Small intestine (tissue), 7 donors: ENCODE measurements at regions not wholly inside any gene's neighbourhood (a gene's known extent, or its start where the extent isn't known, plus 50 kb on each side); places are given as distances from the start of the nearest gene placed in this dataset.

ENCODE experiments used
- DNase-seq, 2 donors: peaks; one replicate each; pipeline versions ENCODE4 v3.0.0 to v3.0.0-alpha.2; 2013
- FAIRE-seq: peaks from 2 replicates; lab custom pipeline; 2012; peaks lifted over from hg19 to GRCh38; lab: Jason Lieb, UNC
- H3K27ac ChIP-seq, 3 donors: one replicate each; pipeline ENCODE4 v1.5.1; 2013; ENCODE audit warnings: low read length in 2 of 3, mild to moderate bottlenecking in 2 of 3, control low read depth in 1 of 3, inconsistent platforms in 1 of 3, low read depth in 1 of 3, moderate library complexity in 1 of 3
- H3K27me3 ChIP-seq, 3 donors: one replicate each; pipeline ENCODE4 v1.6.1; 2013; ENCODE audit warnings: low read length in 3 of 3, inconsistent platforms in 1 of 3; ENCODE audit not compliant: control insufficient read depth in 3 of 3, insufficient read depth in 3 of 3
- H3K36me3 ChIP-seq, 3 donors: one replicate each; pipeline ENCODE4 v1.6.1; 2013; ENCODE audit warnings: low read length in 3 of 3, inconsistent platforms in 1 of 3, low read depth in 1 of 3, mild to moderate bottlenecking in 1 of 3, moderate library complexity in 1 of 3; ENCODE audit not compliant: control insufficient read depth in 3 of 3, insufficient read depth in 2 of 3
- H3K4me1 ChIP-seq, 3 donors: one replicate each; pipeline ENCODE4 v1.6.1; 2013; ENCODE audit warnings: low read length in 2 of 3, inconsistent platforms in 1 of 3, low read depth in 1 of 3, mild to moderate bottlenecking in 1 of 3, moderate library complexity in 1 of 3; ENCODE audit not compliant: control insufficient read depth in 3 of 3, insufficient read depth in 2 of 3
- H3K4me3 ChIP-seq, 3 donors: one replicate each; pipeline ENCODE4 v1.5.1; 2013; ENCODE audit warnings: low read length in 3 of 3, control low read depth in 1 of 3, inconsistent platforms in 1 of 3, low read depth in 1 of 3, mild to moderate bottlenecking in 1 of 3, moderate library complexity in 1 of 3
- H3K9me3 ChIP-seq, 2 donors: one replicate each; pipeline ENCODE4 v1.6.1; 2013; ENCODE audit warnings: low read depth in 1 of 2, low read length in 1 of 2; ENCODE audit not compliant: control insufficient read depth in 2 of 2, insufficient read depth in 1 of 2
- WGBS, 3 donors: extraction: QIAGEN DNeasy Blood & Tissue Kit; methylation state at CpG; one replicate each; pipeline ENCODE4 v1.1.7; 2013; 5-methylcytosine and 5-hydroxymethylcytosine counted together
- donor health status: healthy with polysubstance abuse.
- donor health status: control.
- donor health status: control.
- donor health status: Bipolar disorder and iron deficiency.
- donor health status: healthy.

GRCh38 chr4:89398146-89398545 is 90.5 kb upstream of the GPRIN3 start:
- Histone ChIP-seq H3K27me3 (peaks cover 0 to 3% (median 0%) of the 10 kb centered on the region in 3 donors), H3K4me3 (no peak overlapping the region), H3K27ac (no peak overlapping the region), H3K4me1 (no peaks in the 10 kb centered on the region), H3K36me3 (no peaks in the 10 kb centered on the region), H3K9me3 (no peaks in the 10 kb centered on the region)
- WGBS, 3 donors = 69 to 82% (median 81%) methylated on average over 4 of the region's 4 CpGs
- DNase-seq (no peak), FAIRE-seq (no peak)

- WGBS, 3 donors = 57 to 83% (median 74%) methylated on average over 1 of the region's 1 CpG
- no peak for FAIRE-seq
- Histone ChIP-seq H3K36me3 (no peaks in the 10 kb centered on the region), H3K27me3 (peaks cover 0 to 3% (median 0%) of the 10 kb centered on the region in 3 donors), H3K4me3 (no peak overlapping the region), H3K9me3 (no peaks in the 10 kb centered on the region), H3K27ac (no peak overlapping the region), H3K4me1 (no peaks in the 10 kb centered on the region)
- no peak for DNase-seq
Measured at GRCh38 chr4:89397441-89397840, 89.8 kb upstream of the GPRIN3 start.

GRCh38 chr4:89382439-89382838 is 74.8 kb upstream of the GPRIN3 start:
- H3K4me1 ChIP-seq = no peaks in the 10 kb centered on the region
- DNase-seq (no peak), FAIRE-seq (no peak)
- 49 to 74% (median 51%) methylated on average over 2 of the region's 2 CpGs for WGBS, 3 donors
- no peaks in the 10 kb centered on the region for H3K36me3 ChIP-seq
- no peak overlapping the region for H3K27ac ChIP-seq
- H3K9me3 ChIP-seq = peaks cover 0 to 3% of the 10 kb centered on the region in 2 donors
- H3K27me3 ChIP-seq = no peaks in the 10 kb centered on the region
- no peak overlapping the region for H3K4me3 ChIP-seq

- Histone ChIP-seq H3K27me3 (no peaks in the 10 kb centered on the region), H3K9me3 (peaks cover 0 to 3% of the 10 kb centered on the region in 2 donors), H3K36me3 (no peaks in the 10 kb centered on the region), H3K4me1 (no peaks in the 10 kb centered on the region), H3K27ac (no peak overlapping the region), H3K4me3 (no peak overlapping the region)
- DNase-seq (no peak), FAIRE-seq (no peak)
- WGBS, 3 donors = 81 to 92% (median 83%) methylated on average over 1 of the region's 1 CpG
Measured at GRCh38 chr4:89380980-89381379, 73.4 kb upstream of the GPRIN3 start.

- Histone ChIP-seq H3K36me3 (no peaks in the 10 kb centered on the region), H3K9me3 (peaks cover 0 to 3% of the 10 kb centered on the region in 2 donors), H3K4me3 (no peak overlapping the region), H3K27me3 (no peaks in the 10 kb centered on the region), H3K4me1 (no peaks in the 10 kb centered on the region), H3K27ac (no peak overlapping the region)
- peak in 1 of 2 donors; percentile 13 for DNase-seq
- WGBS, 3 donors = 53 to 84% (median 68%) methylated on average over 1 of the region's 1 CpG
- no peak for FAIRE-seq
Measured at GRCh38 chr4:89379511-89380044, 72.0 kb upstream of the GPRIN3 start.

GRCh38 chr4:89373394-89373793 is 65.8 kb upstream of the GPRIN3 start:
- FAIRE-seq (no peak), DNase-seq (no peak)
- Histone ChIP-seq H3K27ac (no peak overlapping the region), H3K36me3 (no peaks in the 10 kb centered on the region), H3K9me3 (peaks cover 0 to 3% of the 10 kb centered on the region in 2 donors), H3K4me3 (no peak overlapping the region), H3K4me1 (no peaks in the 10 kb centered on the region), H3K27me3 (no peaks in the 10 kb centered on the region)
- WGBS, 3 donors = 85 to 91% (median 87%) methylated on average over 4 of the region's 4 CpGs

GRCh38 chr4:89371614-89372013 is 64.0 kb upstream of the GPRIN3 start:
- peaks cover 0 to under 1% (median 0%) of the 10 kb centered on the region in 3 donors for H3K4me1 ChIP-seq
- WGBS, 3 donors = 65 to 85% (median 78%) methylated on average over 3 of the region's 3 CpGs

GRCh38 chr4:89369581-89369980 is 62.0 kb upstream of the GPRIN3 start:
- Histone ChIP-seq H3K4me1 (peaks cover 3 to 5% (median 4%) of the 10 kb centered on the region in 3 donors), H3K9me3 (peaks cover 0 to 2% of the 10 kb centered on the region in 2 donors), H3K27ac (no peak overlapping the region), H3K4me3 (no peak overlapping the region), H3K27me3 (no peaks in the 10 kb centered on the region), H3K36me3 (no peaks in the 10 kb centered on the region)
- 78 to 93% (median 93%) methylated on average over 2 of the region's 2 CpGs for WGBS, 3 donors
- FAIRE-seq (no peak), DNase-seq (no peak)

More at GRCh38 chr4:89371614-89372013, 64.0 kb upstream of the GPRIN3 start:
- FAIRE-seq (no peak), DNase-seq (no peak)
- Histone ChIP-seq H3K27ac (no peak overlapping the region), H3K9me3 (no peaks in the 10 kb centered on the region), H3K4me3 (no peak overlapping the region), H3K36me3 (no peaks in the 10 kb centered on the region), H3K27me3 (no peaks in the 10 kb centered on the region)

GRCh38 chr4:89368861-89369260 is 61.3 kb upstream of the GPRIN3 start:
- DNase-seq (no peak), FAIRE-seq (no peak)
- Histone ChIP-seq H3K4me1 (peaks cover 4 to 5% (median 4%) of the 10 kb centered on the region in 3 donors), H3K4me3 (no peak overlapping the region), H3K27ac (no peak overlapping the region), H3K36me3 (no peaks in the 10 kb centered on the region), H3K9me3 (peaks cover 0 to 2% of the 10 kb centered on the region in 2 donors), H3K27me3 (no peaks in the 10 kb centered on the region)
- WGBS, 3 donors = 87 to 100% (median 96%) methylated on average over 2 of the region's 2 CpGs
